HuH-7.5 (cell line): ENCODE measurements at regions not wholly inside any gene's neighbourhood (a gene's known extent, or its start where the extent isn't known, plus 50 kb on each side); places are given as distances from the start of the nearest gene placed in this dataset.
"Not testable (repeated sequence)": the region's sequence is repeated elsewhere in the genome, so short reads cannot be mapped to it uniquely, and the experiment has no call there.

Experiments
- DNase-seq: peaks from one replicate; pipeline ENCODE4 v3.0.0; 2011; ENCODE audit warnings: low spot score

GRCh38 chr2:12455661-12456060 lies 261.1 kb upstream of the TRIB2 start:
- DNase-seq = no peak

- DNase-seq = peak; percentile 44
These were observed 260.2 kb upstream of the TRIB2 start for GRCh38 chr2:12456293-12457106.

- DNase-seq = no peak
These were observed 258.9 kb upstream of the TRIB2 start for GRCh38 chr2:12457831-12458230.

GRCh38 chr2:12463189-12463588 lies 253.5 kb upstream of the TRIB2 start:
- no peak for DNase-seq

GRCh38 chr2:12465631-12466135 lies 251.1 kb upstream of the TRIB2 start:
- DNase-seq = no peak

GRCh38 chr2:12467303-12467702 lies 249.4 kb upstream of the TRIB2 start:
- DNase-seq = no peak

GRCh38 chr2:12469141-12469561 lies 247.6 kb upstream of the TRIB2 start:
- DNase-seq = no peak

GRCh38 chr2:12472265-12472664 lies 244.5 kb upstream of the TRIB2 start:
- not testable (repeated sequence) for DNase-seq

GRCh38 chr2:12478151-12479064 lies 238.3 kb upstream of the TRIB2 start:
- DNase-seq = peak; percentile 12

GRCh38 chr2:12479065-12479601 lies 237.6 kb upstream of the TRIB2 start:
- no peak for DNase-seq

GRCh38 chr2:12484536-12485115 lies 232.1 kb upstream of the TRIB2 start:
- DNase-seq = no peak

- DNase-seq = no peak
These were observed 230.3 kb upstream of the TRIB2 start for GRCh38 chr2:12486205-12487118.

- no peak for DNase-seq
These were observed 229.3 kb upstream of the TRIB2 start for GRCh38 chr2:12487253-12488004.

GRCh38 chr2:12488352-12489318 lies 228.1 kb upstream of the TRIB2 start:
- DNase-seq = no peak

GRCh38 chr2:12490641-12491040 lies 226.1 kb upstream of the TRIB2 start:
- no peak for DNase-seq

- DNase-seq = not testable (repeated sequence)
These were observed 224.4 kb upstream of the TRIB2 start for GRCh38 chr2:12492360-12492759.

GRCh38 chr2:12493031-12493513 lies 223.7 kb upstream of the TRIB2 start:
- DNase-seq = no peak

GRCh38 chr2:12495247-12495868 lies 221.4 kb upstream of the TRIB2 start:
- DNase-seq = no peak
